AG04449 (cell line): ENCODE measurements at regions not wholly inside any gene's neighbourhood (a gene's known extent, or its start where the extent isn't known, plus 50 kb on each side); places are given as distances from the start of the nearest gene placed in this dataset.

Experiments used
- CTCF ChIA-PET: fragments of 350-600 bp; formaldehyde crosslinking; extraction: SDS; loops from one replicate; lab custom pipeline; 2021; ENCODE audit warnings: antibody characterized with exemption; lab: Yijun Ruan, JAX
- POLR2A ChIA-PET: fragments of 400-600, 350-600 bp; formaldehyde crosslinking; extraction: SDS; loops from one replicate; lab custom pipeline; 2020; ENCODE audit warnings: antibody characterized with exemption, inconsistent platforms; lab: Yijun Ruan, JAX
- DNase-seq: peaks from one replicate; pipeline ENCODE4 v3.0.0-alpha.2; 2010; ENCODE audit warnings: low read depth, low spot score
- H3K4me3 ChIP-seq: 2 replicates; pipeline ENCODE4 v1.5.1; 2011; ENCODE audit warnings: low read depth, mild to moderate bottlenecking, control low read depth, low read length
- TF ChIP-seq, protein P1 (sequence below): IDR thresholded peaks from one replicate; pipeline ENCODE4 v1.5.1; 2011; ENCODE audit warnings: mild to moderate bottlenecking, moderate library complexity, low read length, control low read depth, inconsistent platforms; ENCODE audit not compliant: insufficient read depth; ENCODE audit errors: missing control alignments

- H3K4me3 ChIP-seq = no peak overlapping the region
- no peak for DNase-seq
- TF ChIP-seq, protein P1, sequence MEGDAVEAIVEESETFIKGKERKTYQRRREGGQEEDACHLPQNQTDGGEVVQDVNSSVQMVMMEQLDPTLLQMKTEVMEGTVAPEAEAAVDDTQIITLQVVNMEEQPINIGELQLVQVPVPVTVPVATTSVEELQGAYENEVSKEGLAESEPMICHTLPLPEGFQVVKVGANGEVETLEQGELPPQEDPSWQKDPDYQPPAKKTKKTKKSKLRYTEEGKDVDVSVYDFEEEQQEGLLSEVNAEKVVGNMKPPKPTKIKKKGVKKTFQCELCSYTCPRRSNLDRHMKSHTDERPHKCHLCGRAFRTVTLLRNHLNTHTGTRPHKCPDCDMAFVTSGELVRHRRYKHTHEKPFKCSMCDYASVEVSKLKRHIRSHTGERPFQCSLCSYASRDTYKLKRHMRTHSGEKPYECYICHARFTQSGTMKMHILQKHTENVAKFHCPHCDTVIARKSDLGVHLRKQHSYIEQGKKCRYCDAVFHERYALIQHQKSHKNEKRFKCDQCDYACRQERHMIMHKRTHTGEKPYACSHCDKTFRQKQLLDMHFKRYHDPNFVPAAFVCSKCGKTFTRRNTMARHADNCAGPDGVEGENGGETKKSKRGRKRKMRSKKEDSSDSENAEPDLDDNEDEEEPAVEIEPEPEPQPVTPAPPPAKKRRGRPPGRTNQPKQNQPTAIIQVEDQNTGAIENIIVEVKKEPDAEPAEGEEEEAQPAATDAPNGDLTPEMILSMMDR = no peak
- POLR2A ChIA-PET = no interaction called here
- CTCF ChIA-PET = no interaction called here
Observed at GRCh38 chr13:90108547-90108946, 1238.9 kb upstream of the MIR17HG start.

DNA sequence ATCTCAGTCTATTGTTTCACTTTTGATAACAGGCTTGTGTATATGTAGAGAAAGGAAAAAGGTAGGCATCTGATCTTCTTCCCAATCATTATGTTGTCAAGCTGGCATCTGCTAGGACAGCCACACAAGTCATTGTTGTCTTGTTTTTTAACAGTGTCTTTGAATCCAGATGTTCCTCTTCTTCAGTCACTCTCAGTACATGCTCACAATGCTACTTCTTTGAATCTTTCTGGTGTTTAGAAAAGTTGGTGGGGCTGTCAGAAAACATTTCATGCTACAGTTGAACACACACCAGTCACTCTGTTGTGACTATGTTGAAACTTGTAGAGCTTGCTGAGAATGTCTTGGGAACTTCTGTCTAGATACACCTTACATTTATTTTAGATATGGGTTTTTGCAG, 1231.4 kb upstream of the MIR17HG start:
- TF ChIP-seq, protein P1 = no peak
- no peak for DNase-seq
- ChIA-PET POLR2A (no interaction called here), CTCF (no interaction called here)
- no peak overlapping the region for H3K4me3 ChIP-seq

- no peak overlapping the region for H3K4me3 ChIP-seq
- TF ChIP-seq, protein P1 = no peak
- CTCF ChIA-PET = no interaction called here
- POLR2A ChIA-PET = no interaction called here
- no peak for DNase-seq
Observed at GRCh38 chr13:90118467-90119071, 1228.9 kb upstream of the MIR17HG start.

GRCh38 chr13:90120026-90120425, 1227.5 kb upstream of the MIR17HG start:
- POLR2A ChIA-PET = no interaction called here
- CTCF ChIA-PET = no interaction called here

DNA sequence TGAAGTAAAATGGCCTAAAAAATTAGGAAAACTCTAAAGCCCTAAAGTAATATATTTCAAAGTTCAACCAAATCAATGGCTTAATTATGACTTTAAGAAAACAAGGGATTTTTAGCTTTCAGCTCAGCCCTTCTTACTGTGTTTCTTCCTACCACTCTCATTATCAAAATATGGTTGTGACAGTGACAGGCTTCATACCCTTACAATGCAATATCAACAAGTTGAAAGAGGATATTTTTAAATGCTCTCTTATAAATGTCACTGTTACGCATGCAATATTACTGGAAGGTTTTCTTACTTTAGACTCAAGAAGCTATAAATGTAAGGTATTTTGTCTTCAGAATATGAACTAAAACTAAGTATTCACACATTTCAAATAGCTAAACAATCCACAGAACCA, 1225.7 kb upstream of the MIR17HG start:
- ChIA-PET CTCF (no interaction called here), POLR2A (no interaction called here)
- H3K4me3 ChIP-seq = no peak overlapping the region
- TF ChIP-seq, protein P1 = no peak
- no peak for DNase-seq

More at GRCh38 chr13:90120026-90120425, 1227.5 kb upstream of the MIR17HG start:
- DNase-seq = no peak
- TF ChIP-seq, protein P1 = no peak
- no peak overlapping the region for H3K4me3 ChIP-seq

- DNase-seq = no peak
- ChIA-PET CTCF (no interaction called here), POLR2A (no interaction called here)
- TF ChIP-seq, protein P1 = no peak
- H3K4me3 ChIP-seq = no peak overlapping the region
Observed at GRCh38 chr13:90122531-90122930, 1225.0 kb upstream of the MIR17HG start.
